ENCODE measurements at regions not wholly inside any gene's neighbourhood (a gene's known extent, or its start where the extent isn't known, plus 50 kb on each side); places are given as distances from the start of the nearest gene placed in this dataset.

DNA sequence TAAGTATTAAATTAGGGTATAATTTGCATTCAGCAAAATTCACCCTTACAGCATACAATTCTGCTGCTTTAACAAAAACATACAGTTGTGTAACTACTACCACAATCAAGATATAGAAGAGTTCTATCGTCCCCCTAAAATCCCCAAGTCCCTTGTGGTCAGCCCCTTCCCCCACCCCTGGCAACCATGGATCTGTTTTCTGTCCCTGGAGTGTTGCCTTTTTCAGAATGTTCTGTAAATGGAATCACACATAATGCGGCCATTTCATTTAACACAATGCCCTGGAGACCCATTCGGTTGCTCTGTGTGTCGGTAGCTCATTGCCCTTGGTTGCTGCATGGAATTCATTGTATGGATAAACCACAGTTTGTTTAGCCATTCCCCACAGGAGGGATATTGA is 190.2 kb downstream of the IRX5 start:
- in situ Hi-C loops (cut with MboI; ENCODE audit: low sequenced_read_pairs, unreplicated experiment): no loop called here
- no peak for DNase-seq (ENCODE audit: low spot score)
- TF ChIP-seq, protein P1, sequence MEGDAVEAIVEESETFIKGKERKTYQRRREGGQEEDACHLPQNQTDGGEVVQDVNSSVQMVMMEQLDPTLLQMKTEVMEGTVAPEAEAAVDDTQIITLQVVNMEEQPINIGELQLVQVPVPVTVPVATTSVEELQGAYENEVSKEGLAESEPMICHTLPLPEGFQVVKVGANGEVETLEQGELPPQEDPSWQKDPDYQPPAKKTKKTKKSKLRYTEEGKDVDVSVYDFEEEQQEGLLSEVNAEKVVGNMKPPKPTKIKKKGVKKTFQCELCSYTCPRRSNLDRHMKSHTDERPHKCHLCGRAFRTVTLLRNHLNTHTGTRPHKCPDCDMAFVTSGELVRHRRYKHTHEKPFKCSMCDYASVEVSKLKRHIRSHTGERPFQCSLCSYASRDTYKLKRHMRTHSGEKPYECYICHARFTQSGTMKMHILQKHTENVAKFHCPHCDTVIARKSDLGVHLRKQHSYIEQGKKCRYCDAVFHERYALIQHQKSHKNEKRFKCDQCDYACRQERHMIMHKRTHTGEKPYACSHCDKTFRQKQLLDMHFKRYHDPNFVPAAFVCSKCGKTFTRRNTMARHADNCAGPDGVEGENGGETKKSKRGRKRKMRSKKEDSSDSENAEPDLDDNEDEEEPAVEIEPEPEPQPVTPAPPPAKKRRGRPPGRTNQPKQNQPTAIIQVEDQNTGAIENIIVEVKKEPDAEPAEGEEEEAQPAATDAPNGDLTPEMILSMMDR (IDR thresholded peaks at IDR 0.05; ENCODE audit: borderline replicate concordance, control extremely low read depth, extremely low read depth, insufficient read depth, missing control alignments): no peak

DNA sequence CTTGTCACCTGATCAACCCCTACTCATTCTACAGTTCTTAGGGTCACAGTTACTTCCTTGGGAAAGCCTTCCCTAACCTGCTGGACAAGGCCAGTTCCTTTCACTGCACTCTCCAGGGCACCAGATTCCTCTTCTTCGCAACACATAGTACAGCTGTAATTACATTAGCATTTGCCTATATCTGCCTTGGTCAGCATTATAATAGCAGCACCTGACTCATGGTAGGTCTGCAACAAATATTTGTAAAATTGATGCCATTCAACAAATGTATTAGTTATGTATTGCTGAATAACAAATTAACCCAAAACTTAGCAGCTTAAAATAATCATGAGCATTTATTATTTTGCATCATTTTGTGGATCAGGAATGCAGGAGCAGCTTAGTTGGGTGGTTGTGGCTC is 193.0 kb downstream of the IRX5 start:
- in situ Hi-C loops (cut with MboI; ENCODE audit: low sequenced_read_pairs, unreplicated experiment): no loop called here
- no peak for DNase-seq (ENCODE audit: low spot score)
- TF ChIP-seq, protein P1 (IDR thresholded peaks at IDR 0.05; ENCODE audit: borderline replicate concordance, control extremely low read depth, extremely low read depth, insufficient read depth, missing control alignments): no peak

DNA sequence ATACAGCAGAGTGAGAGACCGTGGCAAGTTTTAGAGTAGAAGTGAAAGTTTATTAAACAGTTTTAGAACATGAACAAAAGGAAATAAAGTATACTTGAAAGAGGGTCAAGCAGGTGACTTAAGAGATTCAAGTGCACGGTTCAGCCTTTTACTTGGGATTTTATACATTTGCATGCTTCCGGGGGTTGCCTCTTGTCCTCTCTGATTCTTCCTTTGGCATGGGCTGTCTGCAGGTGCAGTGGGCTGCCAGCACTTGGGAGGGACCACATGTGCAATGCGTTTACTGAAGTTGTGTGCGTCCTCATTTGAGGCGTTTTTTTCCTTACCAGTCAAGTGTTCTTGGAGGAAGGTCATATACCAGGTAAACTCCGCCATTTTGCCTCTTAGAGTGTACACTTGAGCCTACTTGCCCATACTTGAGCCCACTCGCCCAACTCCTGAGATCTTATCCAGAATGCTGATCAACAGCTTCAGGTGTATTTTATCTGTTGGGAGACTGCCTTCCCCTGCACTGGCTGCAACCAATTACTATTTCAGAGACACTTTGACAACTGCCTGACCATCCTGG is 195.2 kb downstream of the IRX5 start:
- TF ChIP-seq, protein P1 (IDR thresholded peaks at IDR 0.05; ENCODE audit: borderline replicate concordance, control extremely low read depth, extremely low read depth, insufficient read depth, missing control alignments): no peak
- in situ Hi-C loops (cut with MboI; ENCODE audit: low sequenced_read_pairs, unreplicated experiment): no loop called here
- DNase-seq (ENCODE audit: low spot score): no peak

DNA sequence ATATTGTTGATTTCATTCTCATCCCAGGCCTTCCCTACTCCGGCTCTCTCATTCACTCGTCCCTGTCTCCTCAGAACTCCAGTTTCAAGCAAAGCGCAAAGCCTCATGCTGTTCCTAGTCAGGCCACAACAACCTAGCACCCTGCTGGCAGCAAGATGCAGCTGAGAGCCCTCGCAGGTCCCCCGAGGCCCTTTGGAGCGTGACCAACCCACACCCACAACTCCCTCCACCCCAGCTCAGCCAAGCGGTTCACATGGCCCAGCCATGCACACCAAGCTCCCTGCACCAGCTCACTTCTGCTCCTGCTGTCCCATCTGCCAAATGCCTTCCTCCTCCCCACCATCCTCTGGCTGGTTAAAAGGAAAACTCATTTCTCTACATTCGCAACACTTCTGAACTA is 195.8 kb downstream of the IRX5 start:
- DNase-seq (ENCODE audit: low spot score): no peak
- TF ChIP-seq, protein P1 (IDR thresholded peaks at IDR 0.05; ENCODE audit: borderline replicate concordance, control extremely low read depth, extremely low read depth, insufficient read depth, missing control alignments): no peak
- in situ Hi-C loops (cut with MboI; ENCODE audit: low sequenced_read_pairs, unreplicated experiment): no loop called here

DNA sequence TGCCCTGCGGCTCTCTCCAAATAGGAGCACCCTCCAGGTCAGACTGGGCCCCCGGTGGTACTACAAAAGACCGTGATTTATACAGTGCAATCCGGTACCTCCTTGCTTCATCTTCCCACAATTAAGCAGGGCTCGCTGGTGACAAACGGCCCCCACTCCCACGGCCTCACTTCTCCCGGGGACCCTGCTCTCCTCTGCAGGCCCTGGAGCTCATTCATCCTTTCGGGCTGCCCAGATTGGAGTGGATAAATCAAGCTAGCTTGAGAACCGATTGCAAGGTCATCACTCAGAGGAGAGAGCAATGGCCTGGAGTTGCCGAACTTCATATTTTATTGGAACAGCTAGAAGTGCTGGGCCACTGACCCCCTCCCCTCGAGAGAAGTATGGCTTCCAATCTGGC is 193.5 kb upstream of the IRX6 start:
- TF ChIP-seq, protein P1 (IDR thresholded peaks at IDR 0.05; ENCODE audit: borderline replicate concordance, control extremely low read depth, extremely low read depth, insufficient read depth, missing control alignments): no peak
- in situ Hi-C loops (cut with MboI; ENCODE audit: low sequenced_read_pairs, unreplicated experiment): no loop called here
- no peak for DNase-seq (ENCODE audit: low spot score)

DNA sequence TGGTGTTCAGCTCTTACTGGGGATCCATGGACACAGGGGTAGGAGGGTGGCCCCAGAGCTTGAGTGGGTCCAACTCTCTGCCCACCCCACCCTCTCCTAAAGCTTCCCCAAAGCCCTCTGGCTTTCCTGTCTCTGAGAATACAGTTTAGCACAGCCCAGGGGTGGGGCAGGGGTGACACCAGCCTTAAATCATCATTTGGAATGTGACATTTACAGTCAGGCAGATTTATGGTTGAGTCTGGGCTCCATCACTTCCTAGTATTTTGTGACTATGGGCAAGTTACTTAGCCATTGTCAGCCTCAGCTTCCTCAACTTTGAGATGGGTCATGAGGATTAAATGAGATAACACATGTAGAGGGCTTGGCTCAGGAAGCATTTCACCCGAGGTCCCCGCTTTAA is 193.1 kb upstream of the IRX6 start:
- no peak for DNase-seq (ENCODE audit: low spot score)
- in situ Hi-C loops (cut with MboI; ENCODE audit: low sequenced_read_pairs, unreplicated experiment): no loop called here
- TF ChIP-seq, protein P1 (IDR thresholded peaks at IDR 0.05; ENCODE audit: borderline replicate concordance, control extremely low read depth, extremely low read depth, insufficient read depth, missing control alignments): no peak

DNA sequence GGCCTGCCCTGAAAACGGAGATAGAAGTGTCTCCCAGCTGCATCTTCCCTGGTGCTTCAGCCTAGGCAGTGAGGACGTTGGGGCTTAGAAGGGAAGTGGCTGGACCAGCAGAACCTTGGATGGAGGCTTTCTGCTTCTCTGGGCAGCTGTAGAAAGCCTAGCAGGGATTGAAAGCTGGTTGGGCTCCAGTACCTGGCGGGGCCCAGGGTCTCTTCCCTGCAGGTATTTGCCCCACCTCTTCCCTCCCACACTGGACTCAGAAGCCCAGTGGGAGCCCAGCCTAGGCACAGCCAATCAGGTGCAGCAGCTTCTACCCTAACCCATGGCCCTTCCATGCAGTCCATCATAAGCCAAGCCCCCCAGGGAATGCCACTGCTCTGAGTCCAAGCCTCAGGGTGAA is 190.3 kb upstream of the IRX6 start:
- no peak for DNase-seq (ENCODE audit: low spot score)
- in situ Hi-C loops (cut with MboI; ENCODE audit: low sequenced_read_pairs, unreplicated experiment): no loop called here
- TF ChIP-seq, protein P1 (IDR thresholded peaks at IDR 0.05; ENCODE audit: borderline replicate concordance, control extremely low read depth, extremely low read depth, insufficient read depth, missing control alignments): no peak
